SKM-1 treated with dmso at 0.1 percent for 144 hours (cell line): ENCODE measurements at regions not wholly inside any gene's neighbourhood (a gene's known extent, or its start where the extent isn't known, plus 50 kb on each side); places are given as distances from the start of the nearest gene placed in this dataset.
A peak's percentile ranks its signal among the peaks of the same experiment; 100 is the strongest.

Experiments used
- DNase-seq: peaks from one replicate; lab custom pipeline; 2025; ENCODE audit not compliant: unreplicated experiment; lab: John Stamatoyannopoulos, UW

DNA sequence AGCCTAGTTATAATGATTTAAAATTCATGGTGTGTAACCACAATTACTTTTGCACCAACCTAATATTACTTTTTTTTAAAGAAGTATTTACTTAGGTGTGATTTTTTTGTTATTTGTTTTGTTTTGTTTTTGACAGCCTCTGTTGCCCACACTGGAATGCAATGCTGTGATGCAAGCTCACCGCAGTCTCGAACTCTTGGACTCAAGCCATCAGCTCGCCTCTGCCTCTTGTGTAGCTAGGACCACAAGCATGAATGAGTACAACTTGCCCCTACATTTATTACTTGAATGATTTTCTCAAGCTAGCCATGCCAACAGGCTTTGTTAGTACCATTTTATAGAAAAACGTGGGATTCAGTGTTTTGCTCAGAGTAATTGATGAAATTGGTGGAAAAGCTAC lies 488.8 kb upstream of the CPEB2 start:
- no peak for DNase-seq

GRCh38 chr4:14515556-14515955 lies 486.7 kb upstream of the CPEB2 start:
- DNase-seq: no peak

DNA sequence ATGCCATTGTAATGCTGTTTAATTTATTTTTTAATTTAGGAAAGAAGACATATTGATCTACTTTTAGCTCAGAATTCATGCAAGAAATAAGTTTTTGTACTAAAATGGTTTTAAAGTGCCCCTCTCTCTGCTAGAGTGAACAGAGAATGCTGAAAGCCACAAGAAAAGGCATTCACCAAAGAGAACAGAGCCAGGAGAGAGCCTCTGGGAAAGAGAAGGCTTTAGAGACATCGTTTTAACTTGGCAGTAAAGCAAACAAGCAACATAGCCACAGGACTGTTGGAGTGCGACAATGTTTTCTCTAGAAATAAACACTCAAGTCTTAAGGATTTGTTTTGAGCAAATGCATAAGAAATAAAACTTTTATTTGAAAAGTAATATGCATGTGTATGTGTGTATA lies 484.1 kb upstream of the CPEB2 start:
- no peak for DNase-seq

DNA sequence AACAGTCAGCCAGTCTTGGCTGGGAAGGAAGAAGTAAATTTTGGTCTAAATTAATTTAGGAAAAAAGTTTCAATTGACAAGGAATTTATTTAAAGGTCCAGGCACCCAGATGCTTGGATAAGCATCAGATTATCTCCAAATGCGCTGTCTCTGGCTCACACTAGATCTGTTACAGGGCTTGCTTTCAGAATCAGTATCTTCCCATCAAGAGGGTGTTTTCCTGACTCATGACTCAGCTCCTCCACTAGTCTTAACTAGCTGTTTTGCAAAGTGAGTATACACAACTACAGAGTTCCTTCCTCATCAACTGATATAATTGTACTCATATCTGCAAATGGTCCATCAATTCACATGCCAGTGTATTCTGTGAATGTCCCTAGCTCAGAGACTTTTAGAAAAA lies 482.1 kb upstream of the CPEB2 start:
- no peak for DNase-seq

GRCh38 chr4:14524276-14524675 lies 478.0 kb upstream of the CPEB2 start:
- DNase-seq: peak; percentile 5

DNA sequence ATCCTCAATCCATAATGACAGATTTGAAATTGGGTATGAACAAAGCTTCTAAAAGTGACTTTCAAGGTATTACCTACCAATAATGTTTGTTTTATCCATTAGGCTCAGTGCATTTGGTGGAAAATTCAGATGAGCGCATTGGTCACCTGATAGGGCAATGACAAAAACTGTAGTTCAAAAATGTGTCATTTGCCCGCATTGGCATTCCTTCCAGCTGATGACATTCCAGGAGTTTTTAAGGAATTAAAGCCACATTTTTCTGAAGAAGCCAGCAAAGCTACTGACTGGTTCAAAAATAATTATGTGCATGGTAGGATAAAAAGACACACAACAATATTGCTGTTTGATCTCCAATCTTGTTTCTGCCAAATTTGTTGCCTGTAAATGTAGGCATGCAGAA lies 473.4 kb upstream of the CPEB2 start:
- DNase-seq: no peak

DNA sequence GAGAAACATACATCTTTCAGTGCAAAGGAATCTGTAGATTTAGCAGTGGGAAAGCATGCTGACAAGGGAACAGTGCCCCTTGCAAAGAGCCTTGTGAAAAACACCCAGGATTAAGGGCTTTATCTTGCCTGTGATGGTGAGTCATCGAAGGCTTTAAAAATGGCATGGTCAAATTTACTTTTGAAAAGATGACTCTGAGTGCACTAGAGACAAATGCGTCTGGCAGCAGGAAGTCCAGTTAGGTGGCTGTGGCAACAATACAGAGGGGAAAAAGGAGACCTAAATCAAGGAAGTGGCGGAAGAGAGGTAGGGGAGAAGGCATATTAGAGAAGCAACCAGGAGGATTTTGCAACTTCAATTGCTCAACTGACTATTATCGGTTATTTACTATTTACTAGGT lies 472.6 kb upstream of the CPEB2 start:
- peak; percentile 93 for DNase-seq

DNA sequence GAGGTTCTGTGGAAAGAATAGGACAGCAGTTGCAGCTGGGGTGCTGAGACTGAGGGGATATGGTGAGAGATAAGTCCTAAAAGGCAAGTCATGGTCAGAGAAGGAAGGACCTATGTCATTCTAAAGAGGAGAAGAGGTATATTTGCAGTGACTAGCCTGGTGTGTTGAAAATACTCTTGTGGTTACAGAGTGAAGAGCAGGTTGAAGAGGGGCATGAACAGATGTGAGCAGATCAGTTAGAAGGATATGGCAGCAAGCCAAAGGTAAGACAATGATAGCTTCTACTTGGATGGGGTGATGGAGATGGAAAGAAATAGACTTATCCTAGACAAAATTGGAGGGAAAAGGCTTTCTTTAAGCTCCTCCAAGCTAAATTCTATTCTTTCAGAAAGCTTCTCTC lies 469.8 kb upstream of the CPEB2 start:
- no peak for DNase-seq

- DNase-seq: no peak
Measured at GRCh38 chr4:14539246-14539645, 463.0 kb upstream of the CPEB2 start.

DNA sequence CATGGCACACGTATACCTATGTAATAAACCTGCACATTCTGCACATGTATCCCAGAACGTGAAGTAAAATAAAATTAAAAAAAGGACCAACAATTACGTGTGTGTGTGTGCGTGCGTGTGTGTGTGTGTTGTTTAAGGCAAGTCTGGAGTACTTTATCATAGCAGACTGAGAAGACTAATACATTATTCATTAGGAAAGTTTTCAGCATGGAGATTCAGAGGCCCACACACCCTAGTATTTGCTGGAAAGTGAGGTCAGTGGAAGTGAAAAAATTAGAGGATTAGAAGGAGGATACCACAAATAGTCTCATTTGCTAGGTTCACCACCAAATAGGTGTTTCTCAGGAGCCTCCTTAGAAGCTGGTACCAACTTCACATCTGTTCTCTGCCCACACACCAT lies 457.1 kb upstream of the CPEB2 start:
- no peak for DNase-seq

DNA sequence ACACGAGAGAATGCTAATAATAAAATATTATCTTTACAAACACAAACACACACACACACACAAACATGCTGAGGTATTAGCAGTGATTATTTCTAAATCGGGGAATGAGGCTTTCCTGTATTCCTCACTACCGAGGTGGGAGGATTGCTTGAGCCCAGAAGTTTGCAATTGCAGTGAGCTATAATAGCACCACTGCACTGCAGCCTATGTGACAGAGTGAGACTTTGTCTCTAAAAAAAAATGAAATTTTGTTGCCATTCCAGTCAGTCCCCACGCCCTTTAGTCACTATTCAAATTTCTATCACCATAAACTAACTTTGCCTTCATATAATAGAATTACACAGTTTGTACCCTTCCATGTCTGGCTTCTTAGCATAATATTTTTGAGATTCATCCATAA lies 456.5 kb upstream of the CPEB2 start:
- no peak for DNase-seq

DNA sequence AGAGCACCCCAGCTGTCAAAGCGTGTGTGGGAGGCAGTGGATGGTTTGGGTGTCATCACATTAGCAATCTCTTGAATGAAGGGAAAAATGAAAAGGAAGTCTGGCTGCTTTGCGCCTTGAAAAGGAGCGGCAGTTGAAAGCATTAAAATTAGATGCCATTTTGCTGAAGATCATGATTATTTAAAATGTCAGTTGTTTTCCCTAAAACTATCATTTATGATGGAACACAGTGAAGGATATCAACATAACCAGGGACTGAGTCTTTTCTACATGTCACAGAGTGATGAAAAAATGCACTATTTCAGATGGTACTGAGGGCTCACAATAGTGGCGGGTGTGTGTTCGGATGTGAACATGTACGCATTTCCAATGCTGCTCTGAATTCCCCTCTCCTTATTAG lies 450.2 kb upstream of the CPEB2 start:
- DNase-seq: no peak

- DNase-seq: no peak
Measured at GRCh38 chr4:14559646-14560045, 442.6 kb upstream of the CPEB2 start.

DNA sequence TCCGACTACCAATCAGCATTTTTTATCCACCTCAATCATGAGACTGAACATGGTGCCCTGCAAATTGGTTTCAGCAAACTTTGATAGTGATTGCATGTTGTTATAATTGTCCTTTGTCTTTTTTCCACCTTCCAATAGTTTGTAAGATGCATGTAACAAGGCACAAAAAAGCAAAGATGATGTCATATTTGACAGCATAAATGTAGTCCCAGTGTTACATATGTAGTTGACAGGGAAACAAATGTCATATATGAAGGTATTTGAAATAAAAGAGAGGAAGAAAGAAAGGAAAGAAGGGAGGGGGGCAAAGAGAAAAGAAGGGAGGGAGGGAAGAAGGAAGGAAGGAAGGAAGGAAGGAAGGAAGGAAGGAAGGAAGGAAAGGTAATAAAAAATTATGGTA lies 441.7 kb upstream of the CPEB2 start:
- DNase-seq: no peak

GRCh38 chr4:14562901-14563300 lies 439.4 kb upstream of the CPEB2 start:
- no peak for DNase-seq

- no peak for DNase-seq
Measured at GRCh38 chr4:14564281-14564680, 438.0 kb upstream of the CPEB2 start.

DNA sequence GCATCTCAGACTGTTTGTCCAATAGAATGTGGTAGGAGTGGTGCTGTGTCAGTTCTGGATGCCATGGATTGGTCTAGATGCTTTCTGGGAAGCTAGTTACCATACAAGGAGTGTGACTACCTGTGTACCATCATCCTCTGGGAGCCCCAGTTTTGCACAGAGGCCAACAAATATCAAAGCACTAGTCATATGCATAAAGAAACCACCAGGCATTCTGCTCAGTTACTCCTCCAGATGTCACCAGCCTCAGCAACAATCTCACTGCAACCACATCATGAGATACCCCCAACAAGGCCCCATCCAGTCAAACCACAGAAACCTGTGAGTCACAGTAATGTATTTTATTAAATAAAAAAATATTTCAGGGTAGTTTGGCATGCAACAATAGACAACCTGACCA lies 435.8 kb upstream of the CPEB2 start:
- no peak for DNase-seq

GRCh38 chr4:14568351-14568750 lies 433.9 kb upstream of the CPEB2 start:
- no peak for DNase-seq

DNA sequence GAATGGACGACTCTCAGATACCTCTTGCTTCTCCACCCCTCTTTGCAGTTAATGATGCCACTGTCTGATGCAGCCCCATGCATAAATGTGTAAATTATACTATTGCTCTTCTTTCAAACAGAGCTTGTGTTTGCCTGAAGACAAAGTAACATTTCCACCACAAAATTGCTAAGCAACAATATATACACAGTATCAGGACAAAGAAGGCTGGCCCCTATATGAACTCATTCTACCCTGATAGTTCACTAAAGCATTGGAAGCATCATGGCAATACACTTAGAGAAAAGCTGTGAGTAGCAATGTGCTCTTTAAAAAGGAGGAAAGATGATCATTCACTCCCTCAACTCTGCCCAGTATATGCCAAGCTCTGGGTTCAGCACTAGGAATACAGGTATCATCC lies 427.0 kb upstream of the CPEB2 start:
- DNase-seq: no peak

- no peak for DNase-seq
Measured at GRCh38 chr4:14575919-14576318, 426.4 kb upstream of the CPEB2 start.

- DNase-seq: no peak
Measured at GRCh38 chr4:14580061-14580460, 422.2 kb upstream of the CPEB2 start.

- DNase-seq: no peak
Measured at GRCh38 chr4:14581741-14582140, 420.5 kb upstream of the CPEB2 start.

DNA sequence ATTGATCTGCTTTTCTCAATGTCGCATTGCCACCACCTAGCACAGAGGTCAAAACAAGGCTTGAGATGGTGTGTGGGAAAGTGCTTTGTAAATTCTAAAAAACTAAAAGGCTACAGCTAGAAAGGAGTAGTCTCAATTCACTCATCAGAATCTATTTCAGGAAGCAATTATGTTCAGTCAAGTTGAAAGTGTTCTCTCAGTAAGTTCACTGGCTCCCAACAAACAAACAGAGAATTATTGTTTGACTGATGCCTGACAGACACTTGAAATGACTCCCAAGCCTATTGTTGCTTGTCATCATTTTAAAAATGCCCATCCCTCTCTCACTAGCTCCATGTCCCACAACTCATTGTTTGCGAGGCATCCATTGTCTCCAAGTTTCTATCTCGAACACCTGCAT lies 419.6 kb upstream of the CPEB2 start:
- no peak for DNase-seq

GRCh38 chr4:14583331-14583730 lies 418.9 kb upstream of the CPEB2 start:
- DNase-seq: no peak
